Erythroblast (primary cell): ENCODE measurements at regions not wholly inside any gene's neighbourhood (a gene's known extent, or its start where the extent isn't known, plus 50 kb on each side); places are given as distances from the start of the nearest gene placed in this dataset.

Source experiments
- GATA1 ChIP-seq: IDR thresholded peaks from 2 replicates; pipeline ENCODE4 v1.6.1; 2011; ENCODE audit warnings: low read depth, mild to moderate bottlenecking, control low read depth, low read length, moderate library complexity
- POLR2A ChIP-seq: IDR thresholded peaks from 2 replicates; pipeline ENCODE4 v1.6.1; 2011; ENCODE audit warnings: mild to moderate bottlenecking, low read length

GRCh38 chr10:81575036-81575435 is 300.0 kb upstream of the NRG3 start:
- TF ChIP-seq POLR2A (no peak), GATA1 (no peak)
